ENCODE measurements at regions not wholly inside any gene's neighbourhood (a gene's known extent, or its start where the extent isn't known, plus 50 kb on each side); places are given as distances from the start of the nearest gene placed in this dataset.

GRCh38 chr5:111859031-111859430 lies 102.0 kb upstream of the NREP start:
- TF ChIP-seq CTCF (IDR thresholded peaks at IDR 0.05) = no peak

GRCh38 chr5:111857623-111858022 lies 100.6 kb upstream of the NREP start:
- peak; percentile 29; the same call in 1 of the 2 replicates for TF ChIP-seq CTCF (IDR thresholded peaks at IDR 0.05)

- TF ChIP-seq CTCF (IDR thresholded peaks at IDR 0.05) = no peak
Measured at GRCh38 chr5:111856876-111857466, 100.0 kb upstream of the NREP start.

GRCh38 chr5:111855356-111855755 lies 98.4 kb upstream of the NREP start:
- no peak for TF ChIP-seq CTCF (IDR thresholded peaks at IDR 0.05)

GRCh38 chr5:111854186-111854585 lies 97.2 kb upstream of the NREP start:
- TF ChIP-seq CTCF (IDR thresholded peaks at IDR 0.05) = no peak

GRCh38 chr5:111853748-111854147 lies 96.8 kb upstream of the NREP start:
- TF ChIP-seq CTCF (IDR thresholded peaks at IDR 0.05) = no peak

GRCh38 chr5:111851631-111852548 lies 94.9 kb upstream of the NREP start:
- TF ChIP-seq CTCF (IDR thresholded peaks at IDR 0.05) = no peak

All from LNCAP (cell line).